ENCODE measurements at regions not wholly inside any gene's neighbourhood (a gene's known extent, or its start where the extent isn't known, plus 50 kb on each side); places are given as distances from the start of the nearest gene placed in this dataset.

GRCh38 chr15:97156739-97157265 lies 803.7 kb upstream of the ARRDC4 start:
- DNase-seq = no peak
- Histone ChIP-seq H3F3A (ENCODE audit: insufficient read depth, low read length) (no peaks in the 10 kb centered on the region), H3K4me3 (ENCODE audit: low read length) (no peak overlapping the region), H3K27me3 (replicated peaks; ENCODE audit: insufficient read depth, low read length) (no peaks in the 10 kb centered on the region), H3K4me1 (ENCODE audit: low read length) (no peaks in the 10 kb centered on the region), H3K9me2 (replicated peaks; ENCODE audit: insufficient read depth, low read length) (no peaks in the 10 kb centered on the region), H3K4me2 (ENCODE audit: low read depth, low read length) (no peak overlapping the region), H3K79me2 (ENCODE audit: low read length) (no peaks in the 10 kb centered on the region), H4K20me1 (ENCODE audit: insufficient read depth, low read length) (no peaks in the 10 kb centered on the region), H3K36me3 (replicated peaks; ENCODE audit: insufficient read depth, low read length) (no peaks in the 10 kb centered on the region), H3K9me3 (replicated peaks; ENCODE audit: insufficient read depth, low read length) (no peaks in the 10 kb centered on the region), H3K27ac (ENCODE audit: low read length) (no peak overlapping the region), H3K9ac (ENCODE audit: low read length) (no peak overlapping the region), H2AFZ (ENCODE audit: low read length) (no peak overlapping the region)
- TF ChIP-seq EZH2phosphoT487 (IDR thresholded peaks at IDR 0.05; ENCODE audit: low read length) (no peak), EZH2 (optimal IDR thresholded peaks at IDR 0.05; ENCODE audit: low read depth, low read length) (no peak), CTCF (IDR thresholded peaks at IDR 0.05; ENCODE audit: low read length) (no peak)

DNA sequence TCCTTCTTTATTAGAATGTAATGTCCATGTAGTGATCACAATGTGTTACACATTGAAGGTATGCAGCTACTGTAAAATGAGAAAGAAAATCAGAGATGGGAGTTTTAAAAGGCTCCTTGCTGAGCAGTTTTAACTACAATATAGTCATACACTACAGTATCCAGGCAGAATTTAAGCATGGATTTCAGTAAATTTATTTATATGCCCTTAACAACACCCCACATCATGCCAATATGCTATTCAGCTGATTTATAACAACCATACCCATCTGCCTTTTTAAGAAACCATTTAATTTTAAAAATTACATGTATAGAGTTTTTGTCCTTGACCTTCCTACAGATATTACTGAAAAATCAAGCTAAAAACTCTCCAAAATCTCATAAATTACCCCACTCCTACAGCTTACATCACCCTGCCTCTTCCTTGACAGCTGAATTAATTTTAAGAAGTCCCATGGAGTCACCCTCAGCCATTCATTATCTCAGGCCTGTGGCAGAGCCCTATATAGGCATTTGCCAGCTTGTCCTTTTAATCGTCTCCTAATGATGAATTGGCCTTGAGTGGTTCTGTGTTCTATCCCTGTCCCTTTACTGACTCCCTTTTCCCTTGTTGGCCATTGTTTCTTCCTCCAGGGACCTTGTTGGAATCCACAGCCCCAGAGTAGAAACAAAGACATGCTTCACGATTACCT lies 797.6 kb upstream of the ARRDC4 start:
- Histone ChIP-seq H3K79me2 (ENCODE audit: low read length) (no peaks in the 10 kb centered on the region), H3F3A (ENCODE audit: insufficient read depth, low read length) (no peaks in the 10 kb centered on the region), H3K9ac (ENCODE audit: low read length) (no peak overlapping the region), H3K27ac (ENCODE audit: low read length) (no peak overlapping the region), H3K36me3 (replicated peaks; ENCODE audit: insufficient read depth, low read length) (no peaks in the 10 kb centered on the region), H3K9me2 (replicated peaks; ENCODE audit: insufficient read depth, low read length) (no peaks in the 10 kb centered on the region), H3K9me3 (replicated peaks; ENCODE audit: insufficient read depth, low read length) (no peaks in the 10 kb centered on the region), H3K4me2 (ENCODE audit: low read depth, low read length) (no peak overlapping the region), H3K4me1 (ENCODE audit: low read length) (no peaks in the 10 kb centered on the region), H2AFZ (ENCODE audit: low read length) (no peak overlapping the region), H4K20me1 (ENCODE audit: insufficient read depth, low read length) (no peaks in the 10 kb centered on the region), H3K4me3 (ENCODE audit: low read length) (no peak overlapping the region), H3K27me3 (replicated peaks; ENCODE audit: insufficient read depth, low read length) (no peaks in the 10 kb centered on the region)
- TF ChIP-seq CTCF (IDR thresholded peaks at IDR 0.05; ENCODE audit: low read length) (no peak), EZH2 (optimal IDR thresholded peaks at IDR 0.05; ENCODE audit: low read depth, low read length) (no peak), EZH2phosphoT487 (IDR thresholded peaks at IDR 0.05; ENCODE audit: low read length) (no peak)
- no peak for DNase-seq

DNA sequence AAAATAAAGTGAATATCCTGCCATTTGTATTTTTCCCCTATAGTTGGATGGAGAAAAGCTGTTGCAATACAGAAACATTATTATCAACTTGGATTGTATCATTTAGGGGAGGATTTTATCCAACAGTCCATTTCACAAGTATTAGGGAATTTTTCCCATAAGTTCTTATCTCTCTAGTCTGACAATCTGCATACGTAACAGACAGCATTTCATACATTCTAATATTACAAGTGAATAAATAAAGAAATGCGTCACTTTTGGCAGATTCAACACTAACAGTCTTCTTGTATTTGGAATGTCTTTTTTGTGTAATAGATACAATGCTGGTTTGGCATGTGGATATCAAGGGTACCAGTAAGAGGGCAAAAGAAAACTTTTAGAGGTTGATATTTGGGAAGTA lies 795.3 kb upstream of the ARRDC4 start:
- H3K79me2 ChIP-seq (ENCODE audit: low read length) = no peaks in the 10 kb centered on the region
- DNase-seq = no peak
- no peaks in the 10 kb centered on the region for H3K4me1 ChIP-seq (ENCODE audit: low read length)
- no peak overlapping the region for H2AFZ ChIP-seq (ENCODE audit: low read length)
- H3K27ac ChIP-seq (ENCODE audit: low read length) = no peak overlapping the region
- H3K36me3 ChIP-seq (replicated peaks; ENCODE audit: insufficient read depth, low read length) = no peaks in the 10 kb centered on the region
- no peak for TF ChIP-seq EZH2phosphoT487 (IDR thresholded peaks at IDR 0.05; ENCODE audit: low read length)
- no peak for TF ChIP-seq EZH2 (optimal IDR thresholded peaks at IDR 0.05; ENCODE audit: low read depth, low read length)
- TF ChIP-seq CTCF (IDR thresholded peaks at IDR 0.05; ENCODE audit: low read length) = no peak
- no peaks in the 10 kb centered on the region for H3K9me3 ChIP-seq (replicated peaks; ENCODE audit: insufficient read depth, low read length)
- no peaks in the 10 kb centered on the region for H3K9me2 ChIP-seq (replicated peaks; ENCODE audit: insufficient read depth, low read length)
- H4K20me1 ChIP-seq (ENCODE audit: insufficient read depth, low read length) = no peaks in the 10 kb centered on the region
- no peak overlapping the region for H3K4me2 ChIP-seq (ENCODE audit: low read depth, low read length)
- no peaks in the 10 kb centered on the region for H3K27me3 ChIP-seq (replicated peaks; ENCODE audit: insufficient read depth, low read length)
- H3F3A ChIP-seq (ENCODE audit: insufficient read depth, low read length) = no peaks in the 10 kb centered on the region
- H3K4me3 ChIP-seq (ENCODE audit: low read length) = no peak overlapping the region
- no peak overlapping the region for H3K9ac ChIP-seq (ENCODE audit: low read length)

All from MM.1S (cell line).